HG03432 (cell line): ENCODE measurements at regions not wholly inside any gene's neighbourhood (a gene's known extent, or its start where the extent isn't known, plus 50 kb on each side); places are given as distances from the start of the nearest gene placed in this dataset.

Source experiments
- ATAC-seq: cut with Tn5 transposase; IDR thresholded peaks from one replicate; pipeline ENCODE4 v1.9.1; 2021; ENCODE audit warnings: mild to moderate bottlenecking, moderate library complexity; ENCODE audit not compliant: unreplicated experiment

GRCh38 chr12:59088673-59089072 lies 168.4 kb upstream of the LRIG3 start:
- no peak for ATAC-seq

DNA sequence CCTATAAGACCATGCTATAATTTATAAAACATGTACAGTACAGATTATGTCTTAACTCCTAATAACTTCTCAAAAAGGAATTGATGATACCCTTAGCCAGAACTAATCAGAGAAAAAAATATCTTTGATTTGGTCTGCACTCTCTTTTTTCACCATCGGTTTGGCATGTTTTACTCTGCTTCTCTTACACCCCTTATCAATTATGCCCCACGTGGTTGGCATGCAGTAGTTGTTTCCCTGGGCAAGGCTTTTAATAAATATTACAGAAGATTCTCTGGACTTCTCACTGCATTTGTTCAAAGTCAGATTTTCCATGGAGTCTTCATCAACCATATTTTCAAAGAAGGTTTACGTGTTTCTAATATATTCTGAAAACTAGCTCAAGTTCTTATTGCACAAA lies 167.4 kb upstream of the LRIG3 start:
- ATAC-seq: no peak

- ATAC-seq: no peak
Measured at GRCh38 chr12:59087077-59087673, 166.9 kb upstream of the LRIG3 start.

- no peak for ATAC-seq
Measured at GRCh38 chr12:59086126-59086525, 165.8 kb upstream of the LRIG3 start.

DNA sequence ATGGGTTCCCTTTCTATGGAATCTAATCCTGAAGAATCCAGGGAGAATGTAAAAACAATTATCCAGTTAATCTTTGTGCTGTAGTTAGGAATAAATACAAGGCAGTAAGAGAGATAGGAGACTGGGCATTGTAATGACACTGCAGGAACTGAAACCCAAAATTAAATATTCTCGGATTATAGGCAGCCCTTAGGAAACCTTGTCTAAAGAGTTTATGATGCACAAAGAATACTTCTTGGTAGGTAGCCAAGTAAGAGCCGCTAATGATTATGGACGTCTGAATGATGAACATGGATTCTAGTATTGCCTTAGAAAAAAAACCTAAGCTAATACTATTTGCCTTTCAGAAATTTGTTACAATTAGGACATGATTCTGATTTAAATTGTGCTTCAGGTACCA lies 165.4 kb upstream of the LRIG3 start:
- no peak for ATAC-seq

- no peak for ATAC-seq
Measured at GRCh38 chr12:59084511-59085375, 164.4 kb upstream of the LRIG3 start.

- no peak for ATAC-seq
Measured at GRCh38 chr12:59082952-59083351, 162.6 kb upstream of the LRIG3 start.

- ATAC-seq: no peak
Measured at GRCh38 chr12:59080101-59080500, 159.8 kb upstream of the LRIG3 start.

GRCh38 chr12:59079472-59079871 lies 159.2 kb upstream of the LRIG3 start:
- no peak for ATAC-seq

DNA sequence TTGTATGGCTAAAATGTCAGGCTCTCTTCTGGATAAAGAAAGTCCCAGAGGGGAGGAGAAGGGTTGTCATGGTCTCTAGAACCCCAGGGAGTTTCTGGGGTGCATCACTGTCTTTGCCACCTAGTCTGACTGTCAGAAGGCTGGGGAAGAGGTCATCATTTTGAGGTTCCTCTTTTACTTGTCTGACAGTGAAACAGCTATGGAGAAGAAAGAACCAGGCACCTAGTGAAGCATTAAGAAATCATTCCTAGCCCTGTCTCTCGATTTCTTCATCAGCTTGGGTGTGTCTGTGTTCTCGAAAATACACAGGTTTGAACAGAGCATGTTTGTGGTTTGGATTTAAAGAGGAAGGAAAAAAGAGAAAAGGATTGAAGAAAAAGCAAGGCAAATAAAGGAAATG lies 158.7 kb upstream of the LRIG3 start:
- ATAC-seq: no peak

DNA sequence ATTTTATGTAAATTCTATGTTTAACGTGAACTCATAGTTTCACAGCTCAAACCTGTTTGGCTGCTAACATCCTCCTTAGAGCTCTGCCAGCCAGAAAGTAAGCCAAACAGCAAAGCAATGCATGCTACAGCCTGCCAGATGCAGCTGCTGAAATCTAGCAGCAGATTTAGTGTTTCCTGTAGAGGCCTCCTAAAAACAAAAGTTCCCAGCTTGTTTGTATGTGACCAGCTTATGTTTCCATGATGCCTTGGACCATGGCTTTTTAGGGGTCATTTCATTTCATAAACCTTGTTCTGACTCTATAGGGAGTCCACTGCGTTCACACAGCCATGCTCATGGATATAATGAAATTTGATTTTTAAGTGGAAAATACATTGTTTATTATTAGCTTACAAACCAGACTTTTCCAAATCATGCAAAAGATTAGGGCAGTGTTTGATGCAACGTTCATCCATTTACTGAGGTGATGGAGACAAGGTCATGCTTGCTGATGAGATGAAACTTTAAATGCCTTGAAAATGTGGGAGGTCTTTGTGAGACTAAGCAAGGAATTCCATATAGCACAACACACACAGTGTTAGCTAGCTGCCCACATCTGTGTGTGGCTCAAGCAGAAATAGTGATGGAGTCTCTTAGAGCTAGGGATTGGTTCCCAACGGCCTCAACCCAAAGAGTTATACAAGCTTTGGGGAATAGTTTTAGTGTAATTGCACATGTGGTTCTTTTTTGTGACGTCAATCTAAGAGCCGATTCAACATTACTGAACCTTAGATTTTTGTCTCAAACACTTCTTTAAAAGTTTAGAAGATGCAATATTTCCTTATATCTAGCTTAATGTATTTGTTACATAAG lies 157.5 kb upstream of the LRIG3 start:
- no peak for ATAC-seq

- ATAC-seq: no peak
Measured at GRCh38 chr12:59077153-59077552, 156.8 kb upstream of the LRIG3 start.

GRCh38 chr12:59076622-59077021 lies 156.3 kb upstream of the LRIG3 start:
- ATAC-seq: no peak

DNA sequence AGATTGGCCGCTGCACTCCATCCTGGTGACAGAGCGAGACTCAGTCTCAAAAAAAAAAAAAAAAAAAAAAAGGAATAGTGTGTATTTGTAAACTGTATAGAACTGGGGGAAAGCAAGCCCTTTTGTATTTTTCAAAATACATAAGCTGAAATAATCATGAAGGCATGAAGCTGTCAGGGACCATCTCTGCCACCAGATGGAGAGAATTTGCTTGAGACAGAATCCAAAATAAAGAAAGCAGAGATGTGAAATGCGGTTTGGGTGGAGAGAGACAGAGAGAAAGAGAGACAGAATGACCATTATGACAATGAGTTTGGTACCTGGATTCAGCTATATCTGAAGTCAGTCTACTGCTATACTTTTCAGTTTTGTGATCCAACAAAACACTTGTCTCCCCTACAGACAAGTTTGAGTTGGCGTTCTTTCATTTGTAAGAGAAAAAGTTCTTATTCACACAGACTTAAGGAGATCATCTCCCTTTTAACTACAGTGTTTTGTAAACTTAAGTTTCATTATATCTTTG lies 155.7 kb upstream of the LRIG3 start:
- no peak for ATAC-seq

- ATAC-seq: no peak
Measured at GRCh38 chr12:59075141-59075540, 154.8 kb upstream of the LRIG3 start.

DNA sequence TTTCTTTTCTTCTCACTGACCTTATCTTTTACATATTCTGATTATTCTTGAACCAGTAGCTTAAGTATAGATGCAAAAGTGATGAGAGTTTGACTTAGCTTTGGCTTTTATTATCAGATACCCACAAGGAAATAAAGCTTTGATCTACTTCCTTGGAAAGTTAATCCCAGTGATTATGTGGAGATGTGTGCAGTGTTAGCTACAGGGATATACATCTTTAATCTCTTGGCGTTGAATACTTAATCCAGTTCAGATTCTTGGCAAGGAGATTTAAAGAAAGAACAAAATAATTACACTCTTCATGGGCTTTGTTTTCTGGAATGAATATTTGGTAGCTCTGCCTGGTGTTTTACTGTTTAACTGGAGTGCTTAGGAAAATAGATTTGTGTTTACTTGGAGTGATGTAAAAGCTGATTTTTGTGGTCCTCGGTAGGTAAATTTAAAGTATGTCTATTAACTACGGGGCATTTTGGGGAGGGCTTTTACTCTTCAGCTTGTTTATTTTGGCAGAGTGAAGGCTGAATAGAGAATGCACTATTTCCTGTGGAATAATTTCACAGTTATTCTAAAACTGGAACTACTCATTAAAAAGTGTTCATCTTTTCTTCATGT lies 150.1 kb upstream of the LRIG3 start:
- no peak for ATAC-seq

DNA sequence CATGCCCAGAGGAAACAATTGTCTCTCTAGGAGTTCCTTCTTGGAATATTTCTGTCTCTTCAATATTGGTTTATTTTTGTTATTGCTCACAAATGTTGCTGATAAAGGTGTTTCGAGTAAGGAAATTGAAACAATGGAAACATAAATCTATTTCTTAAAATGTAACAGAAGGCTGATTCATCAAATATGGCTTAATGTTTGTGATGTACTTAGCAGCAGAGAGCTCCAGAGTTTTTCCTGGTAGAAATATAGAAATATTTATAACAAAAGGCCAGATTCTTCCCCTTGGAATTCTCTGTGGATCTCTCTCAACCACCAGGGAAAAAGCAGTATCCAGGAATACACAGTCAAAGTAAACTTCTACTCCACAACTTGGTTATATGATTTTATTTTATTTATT lies 149.2 kb upstream of the LRIG3 start:
- no peak for ATAC-seq

DNA sequence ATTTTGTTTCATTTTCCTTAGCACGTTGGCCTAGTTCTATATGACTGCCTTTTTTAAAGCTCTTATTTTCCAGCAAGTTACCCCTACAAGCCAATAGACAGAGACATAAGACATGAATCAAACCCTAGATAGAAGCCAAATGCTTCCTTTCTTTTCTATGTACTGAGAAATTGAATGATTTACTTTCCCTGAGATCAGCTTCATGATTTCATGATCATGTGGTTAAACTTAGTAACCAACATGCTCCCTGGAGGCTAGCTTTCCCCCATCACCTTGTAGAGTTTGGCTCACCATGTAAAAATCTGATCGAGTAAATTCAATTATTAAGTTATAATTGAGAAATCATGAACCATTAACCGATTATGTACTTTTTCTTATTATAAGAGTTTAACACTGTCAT lies 148.1 kb upstream of the LRIG3 start:
- ATAC-seq: no peak

DNA sequence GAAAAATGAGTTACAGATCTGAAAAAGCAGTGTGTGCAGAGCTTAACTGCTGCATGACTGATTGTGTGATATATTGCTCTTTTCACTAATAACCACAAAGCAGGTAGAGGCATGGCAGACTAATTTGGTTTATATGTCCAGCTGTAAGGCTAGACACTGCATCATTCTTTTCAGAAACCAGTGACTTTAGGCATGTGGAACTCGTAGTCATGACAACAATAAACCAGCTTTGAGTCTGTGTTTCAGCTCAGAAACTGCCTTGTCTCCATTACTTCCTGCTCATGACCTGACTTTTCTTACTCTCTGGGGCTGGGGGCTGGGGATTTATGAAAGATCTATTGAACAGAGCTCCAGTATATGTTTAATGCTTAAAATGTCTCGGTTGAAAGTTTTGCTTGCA lies 146.8 kb upstream of the LRIG3 start:
- peak; percentile 88 for ATAC-seq

- no peak for ATAC-seq
Measured at GRCh38 chr12:59066445-59066844, 146.1 kb upstream of the LRIG3 start.
